HCT116 (cell line): ENCODE measurements at regions not wholly inside any gene's neighbourhood (a gene's known extent, or its start where the extent isn't known, plus 50 kb on each side); places are given as distances from the start of the nearest gene placed in this dataset.

Experiments used
- ATAC-seq: fragments of 200-7000 bp; cut with Tn5 transposase; 2 replicates; pipeline ENCODE4 v1.9.1; 2020; ENCODE audit warnings: mild to moderate bottlenecking, moderate library complexity
- BruUV-seq: library from RNA; stranded (reverse); fragments of 400-500 nt; replicated peaks from 2 replicates; lab custom pipeline; 2021; lab: Mats Ljungman, UMichigan
- CTCF ChIA-PET: fragments of 300-600 bp; sonication (Branson Sonifier 250); formaldehyde crosslinking; loops from one replicate; lab custom pipeline; 2021; ENCODE audit warnings: antibody characterized with exemption; lab: Charles Lee
- POLR2A ChIA-PET: fragments of 300-600, 350-600 bp; sonication (Branson Sonifier 250); formaldehyde crosslinking; loops from one replicate; lab custom pipeline; 2021; ENCODE audit warnings: antibody characterized with exemption; lab: Charles Lee
- RAD21 ChIA-PET, 2 experiments: fragments of 300-600 bp; sonication (Branson Sonifier 250); formaldehyde crosslinking; loops; one replicate each; lab custom pipeline; 2023; ENCODE audit warnings: low total read pairs in 2 of 2; ENCODE audit not compliant: uncharacterized antibody in 2 of 2, unreplicated experiment in 2 of 2, low non-redundant PET in 1 of 2; lab: Charles Lee
- DNase-seq: peaks from one replicate; pipeline ENCODE4 v3.0.0-alpha.2; 2010; ENCODE audit warnings: low read depth, low spot score
- H2AFZ ChIP-seq: fragments of 200-600 bp; shearing (Covaris generic), sonication (generic); 2 replicates; pipeline ENCODE4 v1.6.1; 2017; ENCODE audit warnings: low read depth, mixed run types, mixed read lengths, antibody characterized with exemption, low read length; ENCODE audit not compliant: poor library complexity, severe bottlenecking
- H3K27ac ChIP-seq: 2 replicates; pipeline ENCODE4 v1.5.1; 2012; ENCODE audit warnings: low read depth, low read length
- H3K27me3 ChIP-seq: fragments of 200-600 bp; sonication (generic); 2 replicates; pipeline ENCODE4 v1.6.1; 2016; ENCODE audit warnings: mixed run types, low read length, mixed read lengths; ENCODE audit not compliant: insufficient read depth
- H3K36me3 ChIP-seq, 2 experiments: fragments of 200-500 bp in 1 of 2; fragments of 200-600 bp in 1 of 2; sonication (Bioruptor generic) in 1 of 2; sonication (generic) in 1 of 2; 2 replicates each; pipeline versions ENCODE4 v1.5.1 to v1.6.1; 2014 to 2016; ENCODE audit warnings: low read length in 2 of 2, inconsistent platforms in 1 of 2, mixed read lengths in 1 of 2, mixed run types in 1 of 2; ENCODE audit not compliant: insufficient read depth in 2 of 2, control insufficient read depth in 1 of 2
- H3K4me1 ChIP-seq, 2 experiments: fragments of 200-600 bp in 1 of 2; sonication (generic) in 1 of 2; 2 replicates each; pipeline versions ENCODE4 v1.5.1 to v1.6.1; 2012 to 2017; ENCODE audit warnings: low read length in 2 of 2, inconsistent platforms in 1 of 2, mild to moderate bottlenecking in 1 of 2, mixed read lengths in 1 of 2, mixed run types in 1 of 2, moderate library complexity in 1 of 2; ENCODE audit not compliant: insufficient read depth in 2 of 2, control insufficient read depth in 1 of 2
- H3K4me2 ChIP-seq: fragments of 200-600 bp; sonication (generic); 2 replicates; pipeline ENCODE4 v1.6.1; 2017; ENCODE audit warnings: mixed run types, low read length, mixed read lengths
- H3K4me3 ChIP-seq, 2 experiments: fragments of 200-600 bp in 1 of 2; sonication (generic) in 1 of 2; replicated peaks in 1 of 2; 2 replicates each; pipeline ENCODE4 v1.5.1; 2011 to 2016; ENCODE audit warnings: low read length in 2 of 2, control low read depth in 1 of 2, low read depth in 1 of 2, mild to moderate bottlenecking in 1 of 2, mixed read lengths in 1 of 2, mixed run types in 1 of 2
- H3K79me2 ChIP-seq: fragments of 200-600 bp; sonication (generic); 2 replicates; pipeline ENCODE4 v1.6.1; 2017; ENCODE audit warnings: mild to moderate bottlenecking, mixed run types, low read length, moderate library complexity, mixed read lengths; ENCODE audit not compliant: insufficient read depth
- H3K9ac ChIP-seq: fragments of 200-600 bp; sonication (generic); 2 replicates; pipeline ENCODE4 v1.6.1; 2016; ENCODE audit warnings: low read length, mixed read lengths
- H3K9me2 ChIP-seq: fragments of 200-600 bp; sonication (generic), shearing (Covaris generic); 2 replicates; pipeline ENCODE4 v1.6.1; 2017; ENCODE audit warnings: mixed run types, mild to moderate bottlenecking, moderate library complexity; ENCODE audit not compliant: insufficient read depth
- H3K9me3 ChIP-seq, 2 experiments: fragments of 200-500 bp in 1 of 2; fragments of 200-600 bp in 1 of 2; sonication (Bioruptor generic) in 1 of 2; sonication (generic) in 1 of 2; 2 replicates each; pipeline ENCODE4 v1.6.1; 2014 to 2017; ENCODE audit warnings: low read length in 2 of 2, mixed read lengths in 2 of 2, inconsistent platforms in 1 of 2, low read depth in 1 of 2, mild to moderate bottlenecking in 1 of 2, mixed run types in 1 of 2, moderate library complexity in 1 of 2; ENCODE audit not compliant: control insufficient read depth in 1 of 2, insufficient read depth in 1 of 2
- H4K20me1 ChIP-seq: fragments of 200-600 bp; sonication (generic), shearing (Covaris generic); 2 replicates; pipeline ENCODE4 v1.6.1; 2017; ENCODE audit warnings: mixed run types, mild to moderate bottlenecking, moderate library complexity; ENCODE audit not compliant: insufficient read depth
- ATF3 ChIP-seq: IDR thresholded peaks from 2 replicates; pipeline ENCODE4 v1.6.1; 2012
- CTCF ChIP-seq, 3 experiments: fragments of 200-600 bp in 1 of 3; sonication (generic) in 1 of 3; IDR thresholded peaks in 2 of 3; conservative IDR thresholded peaks in 1 of 3; 2 replicates each; pipeline ENCODE4 v1.5.1; 2012 to 2017; ENCODE audit warnings: low read depth in 2 of 3, low read length in 2 of 3, antibody characterized with exemption in 1 of 3, borderline replicate concordance in 1 of 3, control low read depth in 1 of 3, mild to moderate bottlenecking in 1 of 3, mixed read lengths in 1 of 3, mixed run types in 1 of 3, moderate library complexity in 1 of 3; ENCODE audit not compliant: insufficient read depth in 1 of 3
- ELF1 ChIP-seq: IDR thresholded peaks from 2 replicates; pipeline ENCODE4 v1.6.1; 2012; ENCODE audit warnings: low read depth, borderline replicate concordance
- FOSL1 ChIP-seq: IDR thresholded peaks from 2 replicates; pipeline ENCODE4 v1.6.1; 2012; ENCODE audit warnings: low read depth
- MAX ChIP-seq: IDR thresholded peaks from 2 replicates; pipeline ENCODE4 v1.6.1; 2012
- POLR2A ChIP-seq: IDR thresholded peaks from 2 replicates; pipeline ENCODE4 v1.7.0; 2011; ENCODE audit warnings: borderline replicate concordance; ENCODE audit not compliant: insufficient read depth, insufficient read length; ENCODE audit errors: extremely low read depth
- POLR2AphosphoS5 ChIP-seq: IDR thresholded peaks from 2 replicates; pipeline ENCODE4 v1.6.1; 2011; ENCODE audit warnings: mild to moderate bottlenecking, low read depth, low read length, moderate library complexity
- SP1 ChIP-seq: IDR thresholded peaks from 2 replicates; pipeline ENCODE4 v1.6.1; 2012; ENCODE audit warnings: low read depth
- SRF ChIP-seq: IDR thresholded peaks from 2 replicates; pipeline ENCODE4 v1.6.1; 2012; ENCODE audit warnings: low read depth
- TCF7L2 ChIP-seq: IDR thresholded peaks from 2 replicates; pipeline ENCODE4 v1.7.0; 2011; ENCODE audit warnings: borderline replicate concordance, inconsistent platforms; ENCODE audit not compliant: insufficient read depth, insufficient read length; ENCODE audit errors: extremely low read depth
- intact Hi-C: fragments of 100-400 bp; cut with micrococcal nuclease; formaldehyde crosslinking; loops from 2 replicates; pipeline ENCODE4 v1.10.0; 2022

- Histone ChIP-seq H2AFZ (no peak overlapping the region), H4K20me1 (no peaks in the 10 kb centered on the region), H3K9me3 (no peaks in the 10 kb centered on the region), H3K4me3 (no peak overlapping the region), H3K27ac (no peak overlapping the region), H3K9ac (no peak overlapping the region), H3K4me1 (no peaks in the 10 kb centered on the region), H3K4me2 (no peak overlapping the region), H3K79me2 (no peaks in the 10 kb centered on the region), H3K36me3 (no peaks in the 10 kb centered on the region), H3K27me3 (no peaks in the 10 kb centered on the region), H3K9me2 (no peaks in the 10 kb centered on the region)
- DNase-seq (no peak), ATAC-seq (no peak)
- POLR2A ChIA-PET = no interaction called here
- no peak for TF ChIP-seq POLR2AphosphoS5
- TF ChIP-seq CTCF (IDR thresholded peaks at IDR 0.05 in 2 of 3, conservative IDR thresholded peaks at IDR 0.05 in 1 of 3; ENCODE audit: borderline replicate concordance in 1 of 3, insufficient read depth in 1 of 3, low read depth in 2 of 3, low read length in 2 of 3) = no peak
- TF ChIP-seq ATF3 = no peak
- TF ChIP-seq MAX = no peak
- no peak for TF ChIP-seq TCF7L2
- TF ChIP-seq FOSL1 = no peak
- no peak for TF ChIP-seq SRF
- no peak for TF ChIP-seq POLR2A
- no peak for TF ChIP-seq ELF1
- TF ChIP-seq SP1 = no peak
- intact Hi-C loops = no loop called here
- RAD21 ChIA-PET = no interaction called here
- BruUV-seq = no TSS peak
- CTCF ChIA-PET = no interaction called here
Observed at GRCh38 chr4:114326358-114326757, 272.2 kb upstream of the UGT8 start.
